NCI-H128 (cell line): ENCODE measurements at regions not wholly inside any gene's neighbourhood (a gene's known extent, or its start where the extent isn't known, plus 50 kb on each side); places are given as distances from the start of the nearest gene placed in this dataset.

ENCODE experiments used
- DNase-seq: peaks from one replicate; lab custom pipeline; 2025; ENCODE audit not compliant: unreplicated experiment; lab: John Stamatoyannopoulos, UW

DNA sequence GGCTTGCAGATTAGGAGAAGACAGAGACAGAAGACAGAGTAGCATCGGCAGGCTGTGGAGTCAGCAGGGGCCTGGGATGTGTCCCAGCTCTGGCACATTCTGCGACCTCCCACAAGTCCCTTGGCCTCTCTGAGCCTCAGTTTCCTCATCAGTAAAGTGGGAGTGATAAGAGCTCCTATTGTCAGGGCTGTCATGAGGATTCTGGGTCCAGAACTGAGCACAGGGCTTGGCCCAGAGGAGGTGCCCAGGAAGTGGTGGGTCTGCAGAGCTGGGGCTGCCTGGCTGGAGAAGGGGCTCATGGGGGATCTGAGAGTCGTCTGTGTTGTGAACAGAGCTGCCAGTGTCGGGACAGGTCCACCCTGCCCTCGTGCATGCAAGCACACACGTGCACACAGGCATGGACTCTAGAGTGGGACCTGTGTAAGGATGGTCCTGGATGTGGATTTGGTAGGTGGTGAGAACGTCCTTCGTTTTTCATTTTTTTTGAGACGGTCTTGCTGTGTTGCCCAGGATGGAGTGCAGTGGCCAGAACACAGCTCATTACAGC lies 262.9 kb downstream of the PTPRU start:
- no peak for DNase-seq

DNA sequence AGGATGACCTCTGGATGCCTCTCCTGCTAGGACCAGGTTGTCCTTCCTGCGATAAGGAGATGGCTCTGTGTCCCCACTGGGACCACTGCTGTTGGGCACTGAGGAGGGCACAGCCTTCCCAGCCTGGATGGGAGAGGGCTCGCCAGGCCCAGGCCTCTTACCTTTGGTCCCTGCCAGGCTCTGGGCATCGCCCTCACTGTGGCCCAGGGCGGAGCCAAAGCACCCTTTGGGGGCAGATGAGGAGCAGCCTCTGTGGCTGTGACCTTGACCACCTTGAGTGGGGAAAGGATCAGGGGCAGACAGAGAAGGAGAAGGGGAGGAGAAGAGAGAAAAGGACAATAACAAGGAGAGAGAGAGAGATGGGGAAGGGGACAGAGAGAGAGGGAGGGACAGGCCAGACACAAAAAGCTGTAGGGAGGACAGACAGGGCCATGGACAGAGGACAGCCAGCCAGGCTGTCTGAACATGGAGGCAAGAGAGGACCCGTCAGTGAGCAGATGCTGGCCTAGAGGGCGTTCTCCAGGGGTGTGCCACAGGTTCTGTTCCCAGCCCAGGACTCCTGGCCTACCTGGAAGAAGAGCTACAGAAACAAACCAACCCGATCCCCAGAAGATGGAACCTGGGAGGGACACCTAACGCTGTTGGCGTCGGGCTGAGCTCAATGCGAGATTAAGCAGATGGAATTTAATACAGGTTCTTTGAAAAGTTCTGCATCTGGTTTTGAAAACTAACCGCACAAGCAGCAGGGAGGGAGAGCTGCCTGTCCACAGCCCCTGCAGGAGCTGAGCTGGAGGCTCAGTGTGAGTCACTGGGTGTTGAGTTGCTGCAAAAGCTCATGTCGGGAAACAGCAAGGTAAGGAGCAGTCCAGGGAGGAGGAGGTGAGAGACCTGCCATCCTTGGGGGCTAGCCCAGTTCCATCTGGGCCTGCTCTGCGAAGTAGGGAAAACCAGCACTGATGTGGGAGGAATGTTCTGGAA lies 262.1 kb downstream of the PTPRU start:
- DNase-seq = no peak

DNA sequence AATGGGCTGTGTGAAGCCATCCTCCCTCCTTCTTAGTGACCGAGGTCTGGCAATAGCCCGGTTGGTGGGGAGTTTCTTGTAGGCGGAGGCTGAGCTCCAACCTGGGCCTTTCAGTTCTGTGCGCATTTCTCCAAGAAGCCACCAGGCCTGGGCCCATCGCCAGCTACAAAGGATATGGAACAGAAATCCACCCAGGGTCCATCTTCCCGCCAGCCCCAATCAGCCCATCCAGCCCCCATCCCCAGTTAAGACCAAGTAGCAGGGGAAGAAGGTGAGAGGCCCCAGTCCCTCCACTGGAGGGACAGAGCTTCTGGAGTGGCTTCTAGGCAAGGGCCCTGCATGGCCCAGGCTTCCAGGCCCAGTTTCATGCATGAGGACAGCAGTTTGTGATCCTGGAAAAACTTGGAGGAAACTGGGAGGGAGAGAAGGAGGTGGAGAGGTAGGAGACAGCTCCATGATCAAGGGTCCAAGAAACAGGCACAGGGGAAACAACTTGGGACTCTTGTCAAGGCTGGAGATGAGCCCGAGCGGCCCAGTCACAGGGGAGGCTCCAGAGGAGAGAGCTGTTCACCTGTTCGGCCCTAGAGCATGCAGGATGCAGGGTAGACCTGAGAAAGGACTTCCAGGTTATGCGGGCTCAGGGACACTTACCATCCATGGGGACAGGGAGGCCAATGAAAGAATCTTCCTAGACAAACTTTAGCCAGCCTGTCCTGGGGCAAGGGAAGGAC lies 261.2 kb downstream of the PTPRU start:
- no peak for DNase-seq

DNA sequence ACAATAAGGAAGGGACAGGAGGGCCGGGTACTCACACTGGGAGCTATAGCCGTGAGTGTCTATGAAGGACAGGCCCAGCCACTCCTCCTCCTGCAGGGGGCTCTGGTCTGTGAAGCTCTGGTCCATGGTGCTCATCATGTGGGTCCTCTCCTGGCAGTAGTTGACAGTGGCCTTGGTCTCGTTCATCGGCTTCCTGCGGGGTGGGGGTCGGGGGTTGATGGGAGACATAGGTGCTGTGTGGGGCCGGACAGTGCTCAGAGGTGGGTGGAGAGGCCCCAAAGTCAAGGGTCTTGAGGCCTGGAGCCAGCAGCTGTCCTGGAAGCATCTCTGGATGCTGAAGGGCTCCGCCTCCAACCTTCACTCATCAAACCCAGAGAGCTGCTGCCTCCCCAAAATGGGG lies 260.4 kb downstream of the PTPRU start:
- no peak for DNase-seq

DNA sequence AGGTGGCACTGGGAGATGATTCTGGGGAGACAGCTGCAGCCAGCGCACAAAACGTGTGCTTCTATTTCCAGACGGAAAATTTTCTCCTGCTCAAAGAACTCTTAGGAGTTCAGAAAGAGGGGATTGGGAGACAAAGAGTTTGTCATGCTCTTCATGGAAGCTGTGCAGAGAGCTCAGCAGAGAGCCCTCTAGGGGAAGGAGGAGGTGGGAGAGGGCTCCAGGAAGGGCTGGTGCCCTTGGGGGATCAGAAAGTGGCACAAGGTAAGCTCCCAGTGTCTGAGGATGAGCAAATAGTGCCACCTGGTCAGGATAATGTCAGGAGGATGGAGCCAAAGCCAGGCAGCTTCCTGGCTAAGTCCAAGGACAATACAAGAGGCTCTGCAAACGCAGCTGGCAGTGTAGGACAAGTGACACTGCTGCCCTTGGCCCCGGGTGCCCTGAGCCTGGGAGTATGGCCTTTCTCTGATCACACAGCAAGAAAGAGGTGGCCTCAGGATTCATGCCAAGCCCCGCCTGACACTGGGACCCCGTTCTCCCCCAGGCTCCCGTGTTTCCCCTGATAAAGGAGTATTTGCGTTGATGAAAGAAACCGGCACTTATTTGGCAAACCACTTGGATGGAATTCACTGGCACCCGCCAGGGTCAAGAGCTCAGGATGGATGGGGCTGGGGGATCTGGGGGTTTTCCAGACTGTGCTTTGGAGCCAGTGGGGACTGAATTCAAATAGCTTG lies 254.0 kb downstream of the PTPRU start:
- no peak for DNase-seq

DNA sequence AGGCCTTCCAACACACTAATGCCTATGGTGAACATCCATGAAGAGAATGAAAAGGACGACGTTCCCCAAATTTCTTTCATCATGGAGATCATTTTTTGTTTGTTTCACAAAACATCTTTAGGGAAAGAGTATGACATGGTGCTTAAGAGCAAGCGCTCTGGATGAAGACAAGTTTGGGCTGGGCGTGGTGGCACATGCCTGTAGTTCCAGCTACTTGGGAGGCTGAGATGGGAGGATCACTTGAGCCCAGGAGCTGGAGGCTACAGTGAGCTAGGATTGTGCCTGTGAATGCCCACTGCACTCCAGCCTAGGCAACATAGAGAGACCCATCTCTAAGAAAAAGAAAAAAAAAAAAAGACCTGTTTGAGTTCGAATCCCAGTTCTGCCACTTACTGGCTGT lies 253.1 kb downstream of the PTPRU start:
- DNase-seq = no peak

DNA sequence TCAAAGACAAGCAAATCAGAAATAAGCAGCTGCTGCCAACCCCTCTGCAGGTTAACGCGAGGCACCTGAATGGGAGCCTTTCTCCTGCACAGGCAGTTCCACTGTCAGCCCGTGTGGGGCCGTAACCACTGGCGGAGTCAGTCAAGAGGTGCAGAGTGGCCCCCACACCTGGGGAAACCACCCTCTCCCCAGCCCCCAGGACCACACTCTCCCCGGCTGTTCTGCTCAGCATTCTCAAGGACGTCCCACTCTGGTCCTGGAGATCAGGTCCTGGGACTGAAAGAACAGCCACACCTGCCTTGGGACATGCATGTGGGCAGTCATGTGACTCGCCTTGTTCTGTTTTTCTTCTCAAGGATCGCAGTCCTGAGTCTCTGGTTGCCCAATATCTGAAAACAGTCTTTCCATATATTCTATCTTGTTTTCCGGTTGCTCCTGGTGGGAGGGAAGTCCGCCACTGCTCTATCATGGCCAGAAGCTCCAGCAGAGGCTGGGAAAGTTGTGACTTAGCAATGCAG lies 252.5 kb downstream of the PTPRU start:
- no peak for DNase-seq

DNA sequence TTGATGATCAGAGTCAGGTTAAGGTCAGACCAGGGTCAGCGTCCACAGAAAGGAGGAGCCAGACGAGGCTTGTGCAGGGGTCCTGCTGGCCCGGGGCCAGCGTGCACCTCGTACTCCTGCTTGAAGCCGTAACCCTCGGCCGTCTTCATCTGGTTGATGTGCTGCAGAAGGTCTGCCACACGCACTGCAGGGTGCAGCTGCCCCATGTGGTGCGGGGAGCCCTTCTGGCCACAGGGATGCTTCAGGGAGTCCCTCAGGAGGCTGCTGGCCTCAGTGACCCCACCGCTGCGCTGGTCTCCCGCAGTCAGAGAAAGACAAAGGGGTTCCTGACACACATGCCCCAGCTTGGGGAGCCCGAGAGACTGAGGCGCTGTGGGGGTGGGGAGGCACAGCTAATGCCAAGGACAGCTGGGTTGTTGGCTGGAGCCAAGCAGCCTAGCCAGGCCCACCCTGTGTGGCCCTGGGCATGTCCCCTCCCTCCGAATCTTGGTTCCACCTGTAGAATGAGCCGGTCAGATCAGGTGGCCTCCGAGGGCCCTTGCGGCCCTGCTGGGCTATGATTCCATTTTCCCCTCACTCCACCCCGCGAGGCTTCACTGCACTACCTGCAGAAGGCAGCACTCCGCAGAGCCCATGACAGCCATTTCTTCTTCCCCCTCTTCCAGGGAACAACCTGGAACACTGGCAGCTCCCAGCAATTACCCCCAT lies 251.9 kb downstream of the PTPRU start:
- DNase-seq = no peak

DNA sequence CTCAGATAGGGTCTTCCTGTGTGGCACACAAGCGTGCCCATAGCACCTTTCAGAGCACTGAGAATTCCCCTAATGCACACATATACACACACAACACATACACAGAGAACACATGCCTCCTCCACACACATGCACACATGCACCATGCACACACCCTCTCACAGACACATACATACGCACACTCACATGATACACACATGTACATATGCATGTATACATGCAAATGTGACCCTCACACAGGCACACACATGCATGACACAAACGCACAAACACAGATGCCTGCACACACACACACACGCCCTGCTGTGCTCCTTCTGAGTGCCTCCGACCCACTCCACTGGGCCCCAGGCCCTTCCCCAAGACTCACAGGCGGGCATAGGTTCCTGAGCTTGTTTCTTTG lies 251.0 kb downstream of the PTPRU start:
- DNase-seq = no peak

DNA sequence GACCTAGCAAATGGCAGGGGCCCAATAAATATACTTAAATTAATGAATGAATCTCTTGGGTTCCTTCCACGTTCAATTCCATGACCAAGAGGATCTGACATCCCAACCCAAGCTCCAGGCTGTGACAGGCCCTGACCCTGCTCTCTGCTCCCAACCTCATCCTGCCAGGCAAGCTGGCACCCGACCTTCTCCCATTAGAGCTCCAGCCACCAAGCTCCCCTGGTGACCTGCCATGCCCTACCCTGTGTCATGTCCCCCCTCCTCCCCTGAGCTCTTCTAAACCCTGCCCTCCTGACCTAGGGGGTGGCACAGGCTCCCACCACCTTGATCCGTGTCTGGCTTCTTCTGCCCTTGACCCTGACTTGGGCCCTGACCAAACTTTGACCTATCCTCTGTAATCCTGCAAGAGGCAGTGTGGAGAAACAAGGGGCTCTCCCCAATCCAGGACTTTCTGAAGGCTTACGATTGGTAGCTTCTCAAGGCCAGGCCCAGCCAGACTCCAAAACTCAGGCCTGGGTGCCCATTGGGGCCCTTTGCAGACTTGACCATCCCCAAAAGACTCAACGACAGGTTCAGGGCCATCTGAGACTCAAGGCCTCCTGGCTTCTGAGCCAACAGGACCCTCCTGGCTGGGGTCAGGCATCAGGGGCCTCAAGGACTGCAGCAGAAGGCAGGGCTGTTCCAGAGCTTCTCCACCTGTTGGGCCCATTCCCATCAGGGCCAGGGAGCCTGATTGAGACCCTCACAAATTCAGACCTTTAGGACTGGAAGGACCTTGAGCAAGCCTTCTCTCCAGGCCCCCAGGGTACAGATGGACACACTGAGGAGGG lies 249.0 kb downstream of the PTPRU start:
- no peak for DNase-seq

DNA sequence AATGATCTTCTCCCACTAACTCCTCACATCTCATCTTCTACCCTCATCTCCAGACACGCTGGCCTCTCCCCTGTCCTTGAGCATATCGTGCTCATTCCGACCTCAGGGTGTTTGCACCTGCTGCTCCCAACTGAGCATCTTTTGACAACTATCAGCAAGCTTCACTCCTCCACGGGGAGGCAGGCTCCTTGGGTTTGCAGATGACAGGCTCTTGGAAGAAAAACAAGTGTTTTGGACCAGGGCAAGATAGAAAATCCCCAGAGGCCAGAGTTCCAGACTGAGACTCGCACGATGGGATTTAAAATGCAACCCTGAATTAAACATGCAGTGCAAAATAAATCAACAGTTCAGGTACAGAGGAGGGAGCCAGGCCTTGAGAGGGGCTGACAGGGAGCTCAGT lies 246.7 kb downstream of the PTPRU start:
- no peak for DNase-seq

DNA sequence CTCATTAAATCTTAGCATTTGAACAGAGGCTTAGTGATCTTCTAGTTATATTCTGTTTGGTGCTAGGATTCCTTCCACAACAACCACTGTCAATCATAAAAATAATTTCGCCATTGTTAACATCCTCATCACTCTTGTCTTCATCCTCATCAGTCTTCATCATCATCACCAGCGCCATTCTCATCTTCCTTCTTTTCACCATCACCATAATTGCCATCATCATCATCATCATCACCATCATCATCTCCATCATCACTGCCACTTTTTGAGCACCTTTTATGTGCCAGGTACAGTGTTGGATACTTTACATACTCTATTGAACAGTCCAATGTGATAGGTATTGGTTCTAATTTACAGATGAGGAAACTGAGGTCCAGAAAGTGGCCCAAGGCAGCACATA lies 245.7 kb downstream of the PTPRU start:
- DNase-seq = no peak

DNA sequence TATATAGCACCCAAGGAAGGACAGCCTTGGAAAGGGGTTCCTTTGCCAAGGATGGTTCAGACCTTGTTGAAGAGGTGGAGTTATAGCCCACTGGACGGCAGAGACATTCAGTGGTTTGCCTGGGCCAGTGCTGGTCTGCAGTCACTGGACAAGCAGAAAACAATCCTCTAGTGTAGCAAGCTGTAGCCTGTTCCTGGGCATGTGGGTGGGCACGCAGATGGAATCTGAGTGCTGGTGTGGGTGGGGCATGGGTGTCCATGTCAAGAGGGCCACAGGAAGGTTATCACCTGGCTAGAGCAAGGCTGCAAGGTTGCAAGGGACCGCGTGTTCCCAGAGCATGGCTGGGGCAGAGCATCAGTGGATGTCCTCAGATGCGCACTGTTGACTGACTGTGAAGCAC lies 244.7 kb downstream of the PTPRU start:
- DNase-seq = no peak

DNA sequence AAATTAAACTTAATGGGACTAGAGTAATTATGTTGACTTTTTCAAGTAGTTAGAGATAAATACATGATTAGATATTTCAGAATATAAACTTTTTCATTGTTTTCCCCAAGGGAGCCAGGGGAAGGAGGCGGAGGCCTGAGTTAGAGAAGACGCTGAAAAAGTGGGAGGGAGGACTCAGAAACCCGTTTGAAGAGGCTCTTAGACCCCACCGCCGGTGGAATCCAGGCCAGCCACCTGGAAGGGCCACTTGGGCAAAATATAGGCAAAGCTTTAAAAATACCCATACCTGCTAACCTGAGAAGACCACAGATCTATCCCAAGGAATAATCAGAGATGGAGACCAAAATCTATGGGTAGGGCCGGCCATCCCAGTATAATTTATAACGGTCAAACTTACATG lies 242.6 kb downstream of the PTPRU start:
- DNase-seq = no peak

DNA sequence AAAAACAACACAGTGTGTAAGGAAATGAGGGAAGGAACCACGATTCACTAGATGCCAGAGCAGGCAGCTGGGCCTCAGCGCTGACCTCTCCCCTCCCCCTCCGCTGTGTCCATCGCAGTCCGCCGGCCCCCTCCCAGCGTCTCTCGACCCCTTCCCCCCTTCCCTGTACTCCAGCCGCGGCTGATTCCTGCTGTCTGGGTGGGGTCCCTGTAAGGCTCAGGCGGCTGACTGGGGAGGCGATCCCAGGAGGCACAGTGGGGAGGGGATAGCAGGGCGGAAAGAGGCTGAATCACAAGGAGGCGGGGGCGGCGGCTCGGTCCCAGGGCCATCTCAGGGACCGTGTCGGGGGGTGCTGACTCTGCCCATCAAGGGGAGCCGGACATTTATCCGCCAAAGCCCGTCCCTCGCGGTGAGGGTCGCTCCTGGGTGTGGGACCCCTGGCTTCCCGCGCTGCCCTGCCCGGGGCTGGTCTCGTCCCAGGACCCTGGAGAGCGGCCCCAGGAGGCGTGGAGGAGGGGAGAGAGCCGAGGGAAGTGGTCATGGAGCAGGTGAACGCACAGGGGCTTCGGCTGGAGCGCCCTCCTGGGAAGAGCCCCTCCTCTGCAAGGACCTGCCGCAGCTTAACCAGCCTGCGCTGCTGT lies 241.9 kb downstream of the PTPRU start:
- no peak for DNase-seq

DNA sequence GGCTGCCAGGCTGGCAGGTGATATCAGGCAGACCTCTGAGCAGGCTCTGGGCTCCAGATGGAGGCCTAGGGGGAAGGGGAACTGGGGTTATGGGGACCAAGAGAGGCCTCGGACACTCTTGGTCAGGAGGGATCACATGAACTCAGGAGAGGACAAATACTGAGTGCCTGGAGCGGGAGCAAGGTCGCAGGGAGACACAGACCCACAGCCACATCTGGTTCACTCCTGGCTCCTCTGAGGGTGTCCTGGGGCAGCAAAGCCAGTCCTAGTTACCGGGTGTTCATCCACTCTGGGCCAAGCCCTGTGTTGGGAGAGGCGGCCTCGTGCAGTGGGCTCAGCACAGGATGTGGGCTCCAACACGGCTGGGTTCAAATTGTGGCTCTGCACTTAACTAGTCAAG lies 239.0 kb downstream of the PTPRU start:
- no peak for DNase-seq

DNA sequence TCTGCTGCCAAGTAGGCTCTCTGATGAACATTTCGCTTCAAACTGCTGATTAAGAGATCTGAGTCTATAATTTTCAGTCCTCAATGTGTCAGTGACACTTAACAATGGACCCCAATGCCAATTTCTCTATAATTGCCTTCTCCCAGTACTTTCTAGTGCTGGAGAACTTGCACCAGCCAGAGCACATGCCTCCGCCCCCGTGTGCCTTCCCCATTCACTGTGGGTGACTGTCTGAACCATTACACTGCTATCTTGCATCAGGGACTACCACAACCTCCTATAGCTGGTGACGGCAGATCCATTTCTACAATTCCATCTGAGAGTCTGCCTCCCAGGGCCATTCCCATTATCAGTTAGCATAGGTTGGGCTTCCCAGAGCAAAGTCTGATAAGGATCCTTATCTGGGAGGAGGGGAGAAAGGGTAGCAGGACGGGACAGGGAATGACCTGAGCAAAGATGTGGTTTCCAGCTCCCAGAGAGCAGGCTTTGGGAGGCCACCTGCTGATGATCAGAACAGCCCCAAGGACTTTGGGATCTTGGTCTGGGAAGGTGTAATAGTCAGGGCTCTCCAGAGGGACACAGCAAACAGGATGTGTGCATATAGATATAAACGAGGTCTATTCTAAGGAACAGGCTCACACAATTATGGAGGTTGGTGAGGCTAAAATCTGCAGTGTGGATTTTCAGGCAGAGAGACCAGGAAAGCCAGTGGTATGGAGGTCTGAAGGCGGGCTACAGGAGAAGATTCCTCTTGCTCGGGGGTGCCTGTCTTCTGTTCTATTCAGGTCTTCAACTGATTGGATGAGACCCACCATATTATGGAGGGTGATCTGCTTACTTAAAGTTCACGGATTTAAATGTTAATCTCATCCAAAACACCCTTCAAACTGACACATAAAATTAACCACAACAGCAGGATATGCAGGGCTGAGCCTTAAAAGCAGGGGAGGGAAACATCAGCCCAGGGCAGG lies 238.2 kb downstream of the PTPRU start:
- DNase-seq = no peak
